IMR-90 (cell line): ENCODE measurements at regions not wholly inside any gene's neighbourhood (a gene's known extent, or its start where the extent isn't known, plus 50 kb on each side); places are given as distances from the start of the nearest gene placed in this dataset.

Source experiments
- ATAC-seq: fragments of 200-7000 bp; cut with Tn5 transposase; 2 replicates; pipeline ENCODE4 v1.9.1; 2020; ENCODE audit warnings: low read depth, mild to moderate bottlenecking, moderate library complexity
- BruUV-seq: library from RNA; stranded (reverse); fragments of 400-500 nt; replicated peaks from 2 replicates; lab custom pipeline; 2021; lab: Mats Ljungman, UMichigan
- CTCF ChIA-PET: fragments of 300-600 bp; formaldehyde crosslinking; extraction: SDS; loops from one replicate; lab custom pipeline; 2021; ENCODE audit warnings: antibody characterized with exemption; lab: Yijun Ruan, JAX
- POLR2A ChIA-PET: fragments of 300-600 bp; sonication (Branson Sonifier 250); formaldehyde crosslinking; loops from one replicate; lab custom pipeline; 2022; ENCODE audit warnings: antibody characterized with exemption; ENCODE audit not compliant: unreplicated experiment; lab: Charles Lee
- DNase-seq: peaks from one replicate; pipeline ENCODE4 v3.0.0; 2013
- H2AFZ ChIP-seq: replicated peaks from 2 replicates; pipeline ENCODE3; 2013; ENCODE audit warnings: low read length, mild to moderate bottlenecking; ENCODE audit not compliant: poor library complexity
- H2AK5ac ChIP-seq: 2 replicates; pipeline ENCODE4 v1.6.1; 2013; ENCODE audit warnings: low read depth, low read length, inconsistent platforms
- H2AK9ac ChIP-seq: replicated peaks from 2 replicates; pipeline ENCODE3; 2013; ENCODE audit warnings: mild to moderate bottlenecking, low read depth, low read length, moderate library complexity; ENCODE audit not compliant: poor library complexity
- H2BK120ac ChIP-seq: 2 replicates; pipeline ENCODE4 v1.6.1; 2013; ENCODE audit warnings: low read depth, low read length, inconsistent platforms
- H2BK15ac ChIP-seq: 3 replicates; pipeline ENCODE4 v1.6.1; 2013; ENCODE audit warnings: low read depth, low read length, inconsistent platforms
- H2BK20ac ChIP-seq: 2 replicates; pipeline ENCODE4 v1.6.1; 2013; ENCODE audit warnings: low read depth, mild to moderate bottlenecking, inconsistent platforms, low read length, moderate library complexity
- H2BK5ac ChIP-seq: 2 replicates; pipeline ENCODE4 v1.6.1; 2013; ENCODE audit warnings: mild to moderate bottlenecking, low read depth, low read length, inconsistent platforms; ENCODE audit not compliant: poor library complexity, severe bottlenecking
- H3K14ac ChIP-seq: replicated peaks from 2 replicates; pipeline ENCODE4 v1.6.1; 2013; ENCODE audit warnings: low read depth, low read length, inconsistent platforms
- H3K18ac ChIP-seq: 2 replicates; pipeline ENCODE4 v1.6.1; 2013; ENCODE audit warnings: low read depth, low read length, control low read depth
- H3K23ac ChIP-seq: 2 replicates; pipeline ENCODE4 v1.6.1; 2013; ENCODE audit warnings: low read depth, low read length, inconsistent platforms
- H3K27ac ChIP-seq: 2 replicates; pipeline ENCODE4 v1.5.1; 2013; ENCODE audit warnings: mild to moderate bottlenecking, control low read depth, low read length; ENCODE audit not compliant: insufficient read depth
- H3K27me3 ChIP-seq: 2 replicates; pipeline ENCODE4 v1.6.1; 2013; ENCODE audit warnings: low read length; ENCODE audit not compliant: control insufficient read depth, insufficient read depth
- H3K36me3 ChIP-seq: 2 replicates; pipeline ENCODE4 v1.6.1; 2013; ENCODE audit warnings: low read length, mixed read lengths; ENCODE audit not compliant: control insufficient read depth, insufficient read depth
- H3K4ac ChIP-seq: 2 replicates; pipeline ENCODE4 v1.6.1; 2013; ENCODE audit warnings: low read depth, low read length, inconsistent platforms
- H3K4me1 ChIP-seq: 2 replicates; pipeline ENCODE4 v1.6.1; 2013; ENCODE audit warnings: low read length, mixed read lengths; ENCODE audit not compliant: control insufficient read depth, insufficient read depth
- H3K4me2 ChIP-seq: 2 replicates; pipeline ENCODE4 v1.6.1; 2013; ENCODE audit warnings: low read depth, mild to moderate bottlenecking, control low read depth, low read length, moderate library complexity
- H3K4me3 ChIP-seq: 2 replicates; pipeline ENCODE4 v1.5.1; 2013; ENCODE audit warnings: low read depth, mild to moderate bottlenecking, control low read depth, low read length, moderate library complexity; ENCODE audit not compliant: insufficient read depth
- H3K56ac ChIP-seq: 2 replicates; pipeline ENCODE4 v1.6.1; 2013; ENCODE audit warnings: low read length, inconsistent platforms; ENCODE audit not compliant: insufficient read depth; ENCODE audit errors: extremely low read depth
- H3K79me1 ChIP-seq, 2 experiments: 2 replicates each; pipeline ENCODE4 v1.6.1; 2013; ENCODE audit warnings: low read length in 2 of 2, inconsistent platforms in 1 of 2, low read depth in 1 of 2
- H3K9ac ChIP-seq: 2 replicates; pipeline ENCODE4 v1.6.1; 2013; ENCODE audit warnings: low read depth, low read length, control low read depth
- H3K9me1 ChIP-seq: 2 replicates; pipeline ENCODE4 v1.6.1; 2013; ENCODE audit warnings: low read length, inconsistent platforms; ENCODE audit not compliant: insufficient read depth
- H3K9me3 ChIP-seq: 2 replicates; pipeline ENCODE4 v1.6.1; 2013; ENCODE audit warnings: low read length; ENCODE audit not compliant: control insufficient read depth, insufficient read depth
- H4K20me1 ChIP-seq: 2 replicates; pipeline ENCODE4 v1.6.1; 2013; ENCODE audit warnings: low read length, inconsistent platforms; ENCODE audit not compliant: insufficient read depth
- H4K5ac ChIP-seq: 2 replicates; pipeline ENCODE4 v1.6.1; 2013; ENCODE audit warnings: mild to moderate bottlenecking, low read depth, low read length, control low read depth
- H4K8ac ChIP-seq, 2 experiments: 2 replicates each; pipeline ENCODE4 v1.6.1; 2013; ENCODE audit warnings: low read depth in 2 of 2, low read length in 2 of 2, control low read depth in 1 of 2, inconsistent platforms in 1 of 2
- H4K91ac ChIP-seq: 2 replicates; pipeline ENCODE4 v1.6.1; 2013; ENCODE audit warnings: low read depth, low read length, inconsistent platforms; ENCODE audit not compliant: insufficient read depth
- CEBPB ChIP-seq: IDR thresholded peaks from 2 replicates; pipeline ENCODE4 v1.6.1; 2012; ENCODE audit warnings: low read depth, low read length, improper control_type of control experiment
- CHD1 ChIP-seq: IDR thresholded peaks from 2 replicates; pipeline ENCODE4 v1.6.1; 2012; ENCODE audit warnings: low read depth, low read length, improper control_type of control experiment
- CTCF ChIP-seq: conservative IDR thresholded peaks from 2 replicates; pipeline ENCODE4 v1.5.1; 2012; ENCODE audit warnings: mild to moderate bottlenecking, low read depth, low read length, improper control_type of control experiment
- ELK1 ChIP-seq: fragments of 150-350 bp; IDR thresholded peaks from 2 replicates; pipeline ENCODE4 v1.6.1; 2016; ENCODE audit warnings: low read depth, mild to moderate bottlenecking, low read length, moderate library complexity, borderline replicate concordance
- FOS ChIP-seq: fragments of 150-350 bp; IDR thresholded peaks from 2 replicates; pipeline ENCODE4 v1.6.1; 2016; ENCODE audit warnings: low read depth, low read length
- MAFK ChIP-seq: IDR thresholded peaks from 2 replicates; pipeline ENCODE4 v1.6.1; 2012; ENCODE audit warnings: low read depth, low read length, improper control_type of control experiment
- MXI1 ChIP-seq: IDR thresholded peaks from 2 replicates; pipeline ENCODE4 v1.6.1; 2012; ENCODE audit warnings: low read depth, mild to moderate bottlenecking, low read length, moderate library complexity, borderline replicate concordance
- NFE2L2 ChIP-seq: fragments of 150-350 bp; IDR thresholded peaks from 2 replicates; pipeline ENCODE4 v1.6.1; 2016; ENCODE audit warnings: low read depth, mild to moderate bottlenecking, low read length
- POLR2A ChIP-seq: IDR thresholded peaks from 2 replicates; pipeline ENCODE4 v1.6.1; 2012; ENCODE audit warnings: mild to moderate bottlenecking, low read depth, low read length
- RAD21 ChIP-seq: IDR thresholded peaks from 2 replicates; pipeline ENCODE4 v1.6.1; 2012; ENCODE audit warnings: low read length, improper control_type of control experiment
- RCOR1 ChIP-seq: IDR thresholded peaks from 2 replicates; pipeline ENCODE4 v1.6.1; 2012; ENCODE audit warnings: mild to moderate bottlenecking, low read length, improper control_type of control experiment; ENCODE audit not compliant: insufficient replicate concordance
- RFX5 ChIP-seq: IDR thresholded peaks from 2 replicates; pipeline ENCODE4 v1.8.0; 2012; ENCODE audit warnings: low read depth, mild to moderate bottlenecking, low read length, moderate library complexity
- SMC3 ChIP-seq: fragments of 150-350 bp; IDR thresholded peaks from 2 replicates; pipeline ENCODE4 v1.6.1; 2016; ENCODE audit warnings: low read depth, mild to moderate bottlenecking, antibody characterized with exemption, low read length, moderate library complexity
- WGBS, 2 experiments: methylation state at CpG; one replicate each; pipeline versions ENCODE4 v1.1.5 to v1.1.7; 2013; ENCODE audit warnings: missing lambda C conversion rate in 2 of 2; ENCODE audit not compliant: insufficient read length in 1 of 2; ENCODE audit errors: extremely low coverage in 2 of 2; 5-methylcytosine and 5-hydroxymethylcytosine counted together
- dilution Hi-C: fragments of 300-500 bp; cut with HindIII; formaldehyde crosslinking; loops from one replicate; pipeline ENCODE4 v1.14.3; 2018; ENCODE audit warnings: low sequenced_read_pairs; ENCODE audit not compliant: unreplicated experiment
- in situ Hi-C: fragments of 300-500 bp; cut with MboI; formaldehyde crosslinking; loops from 3 replicates; pipeline ENCODE4 v1.14.3; 2019; ENCODE audit warnings: low sequenced_read_pairs, inconsistent platforms, mixed read lengths
- intact Hi-C: fragments of 100-400 bp; cut with micrococcal nuclease; formaldehyde crosslinking; loops from 2 replicates; pipeline ENCODE4 v1.10.0; 2022
- TF ChIP-seq, protein P1 (sequence below): fragments of 150-350 bp; IDR thresholded peaks from 2 replicates; pipeline ENCODE4 v1.6.1; 2017; ENCODE audit warnings: mild to moderate bottlenecking, antibody characterized with exemption, low read length, low read depth

DNA sequence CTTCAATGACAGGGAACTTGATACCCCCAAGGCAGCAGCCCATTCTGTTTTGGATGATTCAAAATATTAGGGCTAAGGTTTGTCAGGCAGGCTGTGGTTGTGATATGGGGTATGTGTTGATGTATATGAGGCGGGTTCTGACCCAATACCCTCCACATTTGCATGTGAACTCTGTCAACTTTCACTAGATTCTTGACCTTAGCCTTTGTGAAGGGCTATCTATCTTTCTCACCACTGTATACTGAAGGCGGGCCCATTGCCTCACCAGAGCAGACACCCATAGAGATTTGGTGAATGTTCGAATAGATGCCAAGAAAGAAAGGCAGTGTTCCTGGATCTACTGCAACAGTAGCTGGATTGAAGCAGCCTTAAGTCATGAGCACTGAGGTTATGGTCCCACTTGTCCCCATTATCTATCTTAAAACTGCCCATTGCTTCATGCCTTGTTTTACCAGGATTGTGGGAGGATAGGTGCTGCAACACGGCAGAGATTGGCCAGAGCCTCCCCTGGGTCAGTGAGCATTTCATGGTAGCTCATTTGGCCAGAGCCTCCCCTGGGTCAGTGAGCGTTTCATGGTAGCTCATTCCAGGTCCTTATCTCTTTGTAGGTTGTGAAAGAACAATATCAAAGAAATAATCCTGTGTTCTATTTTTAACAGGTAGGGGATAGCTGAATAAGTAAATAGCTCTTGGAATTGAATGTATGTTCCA, 399.6 kb downstream of the TMEM135 start:
- Histone ChIP-seq H3K4ac (peak overlapping the region; percentile 99), H4K8ac (peak overlapping the region; percentile 66 to 79), H2AK9ac (peak overlapping the region; percentile 73), H3K9me3 (no peaks in the 10 kb centered on the region), H3K27me3 (no peaks in the 10 kb centered on the region), H3K27ac (peak overlapping the region; percentile 24; the same call in 1 of the 2 replicates), H3K4me2 (no peak overlapping the region), H3K36me3 (no peaks in the 10 kb centered on the region), H4K20me1 (no peaks in the 10 kb centered on the region), H3K9ac (no peak overlapping the region), H3K18ac (peak overlapping the region; percentile 86; the same call in 1 of the 2 replicates), H3K23ac (peak overlapping the region; percentile 55; the same call in 1 of the 2 replicates), H4K91ac (peak overlapping the region; percentile 95), H2BK120ac (peak overlapping the region; percentile 91), H3K4me3 (no peak overlapping the region), H2BK5ac (peak overlapping the region; percentile 85), H3K4me1 (peaks cover 15% of the 10 kb centered on the region; the same call in 1 of the 2 replicates), H2BK20ac (peak overlapping the region; percentile 98), H2AK5ac (peak overlapping the region; percentile 80), H4K5ac (peak overlapping the region; percentile 89; the same call in 1 of the 2 replicates), H2BK15ac (peak overlapping the region; percentile 90; the same call in 2 of the 3 replicates), H3K14ac (peak overlapping the region; percentile 74), H2AFZ (peak overlapping the region; percentile 12), H3K9me1 (peaks cover 16% of the 10 kb centered on the region), H3K56ac (peak overlapping the region; percentile 19; the same call in 1 of the 2 replicates), H3K79me1 (0 out of 4 replicates have a peak, but pooled peaks cover 0 to 3% of the 10 kb centered on the region in 2 experiments)
- ATAC-seq (no peak; the same call in 1 of the 2 replicates), DNase-seq (no peak)
- POLR2A ChIA-PET: no interaction called here
- BruUV-seq: no TSS peak
- CTCF ChIA-PET: interaction anchor here (0.7 kb wide), 2 partner anchors 26 to 85 kb away, joined by 3 read pairs; no protein-coding TSS in a partner anchor
- intact Hi-C loops (no loop called here), in situ Hi-C loops (no loop called here), dilution Hi-C loops (no loop called here)
- WGBS, 2 experiments: no CpG with 5 or more reads among the region's 5 CpGs
- TF ChIP-seq MXI1: no peak
- no peak for TF ChIP-seq FOS
- TF ChIP-seq CHD1: no peak
- no peak for TF ChIP-seq SMC3
- no peak for TF ChIP-seq POLR2A
- TF ChIP-seq, protein P1, sequence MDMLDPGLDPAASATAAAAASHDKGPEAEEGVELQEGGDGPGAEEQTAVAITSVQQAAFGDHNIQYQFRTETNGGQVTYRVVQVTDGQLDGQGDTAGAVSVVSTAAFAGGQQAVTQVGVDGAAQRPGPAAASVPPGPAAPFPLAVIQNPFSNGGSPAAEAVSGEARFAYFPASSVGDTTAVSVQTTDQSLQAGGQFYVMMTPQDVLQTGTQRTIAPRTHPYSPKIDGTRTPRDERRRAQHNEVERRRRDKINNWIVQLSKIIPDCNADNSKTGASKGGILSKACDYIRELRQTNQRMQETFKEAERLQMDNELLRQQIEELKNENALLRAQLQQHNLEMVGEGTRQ: no peak
- no peak for TF ChIP-seq CTCF
- no peak for TF ChIP-seq ELK1
- TF ChIP-seq CEBPB: no peak
- TF ChIP-seq RAD21: no peak
- TF ChIP-seq MAFK: no peak
- TF ChIP-seq RCOR1: no peak
- TF ChIP-seq RFX5: no peak
- no peak for TF ChIP-seq NFE2L2
